ENCODE measurements at regions not wholly inside any gene's neighbourhood (a gene's known extent, or its start where the extent isn't known, plus 50 kb on each side); places are given as distances from the start of the nearest gene placed in this dataset.
A peak's percentile ranks its signal among the peaks of the same experiment; 100 is the strongest.

DNA sequence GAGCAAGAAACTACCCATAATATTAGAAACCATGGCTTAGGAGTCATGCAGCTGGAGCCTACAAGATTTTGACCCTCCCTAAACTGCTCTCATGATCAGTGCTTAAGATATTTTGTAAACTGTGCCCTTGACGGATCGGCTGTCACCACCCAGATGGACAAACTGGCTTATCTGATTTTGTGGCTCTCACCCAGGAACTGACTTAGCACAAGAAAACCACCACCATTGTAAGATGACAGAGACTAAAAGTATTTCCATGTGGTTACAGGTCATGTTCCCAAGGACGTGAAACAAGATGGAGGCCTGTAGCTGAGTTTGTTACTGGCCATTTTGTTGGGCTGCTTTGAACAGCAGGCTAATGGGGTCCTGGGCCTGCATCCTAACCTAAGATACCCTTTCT lies 940.9 kb downstream of the OTOL1 start:
- no peak for TF ChIP-seq CTCF (IDR thresholded peaks at IDR 0.05; ENCODE audit: low read length, missing control alignments)
- no peak overlapping the region for H3K4me3 ChIP-seq (replicated peaks; ENCODE audit: low read depth, low read length)
- peak; percentile 58 for DNase-seq (ENCODE audit: low read depth)

DNA sequence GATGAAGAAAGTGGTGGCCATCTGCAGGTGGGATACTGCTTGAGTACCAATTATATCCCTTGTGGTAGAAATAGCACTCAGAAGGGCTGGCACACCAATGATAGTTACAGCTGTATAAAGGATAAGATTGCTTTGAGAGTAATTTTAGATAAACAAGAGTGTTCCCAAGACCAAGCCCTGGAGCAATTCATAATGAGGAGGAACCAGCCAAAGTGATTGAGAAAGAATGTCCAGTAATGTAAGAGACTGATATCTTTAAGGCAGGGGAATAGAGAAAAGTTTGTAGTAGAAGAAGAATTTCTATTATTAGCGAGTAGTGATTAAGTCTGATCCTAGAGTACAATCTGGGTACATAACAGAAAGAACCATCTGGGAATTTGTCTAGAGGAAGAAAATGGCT lies 945.1 kb downstream of the OTOL1 start:
- DNase-seq (ENCODE audit: low read depth) = peak; percentile 31
- TF ChIP-seq CTCF (IDR thresholded peaks at IDR 0.05; ENCODE audit: low read length, missing control alignments) = no peak
- H3K4me3 ChIP-seq (replicated peaks; ENCODE audit: low read depth, low read length) = no peak overlapping the region

GRCh38 chr3:162443376-162443775 lies 946.8 kb downstream of the OTOL1 start:
- no peak overlapping the region for H3K4me3 ChIP-seq (replicated peaks; ENCODE audit: low read depth, low read length)

DNA sequence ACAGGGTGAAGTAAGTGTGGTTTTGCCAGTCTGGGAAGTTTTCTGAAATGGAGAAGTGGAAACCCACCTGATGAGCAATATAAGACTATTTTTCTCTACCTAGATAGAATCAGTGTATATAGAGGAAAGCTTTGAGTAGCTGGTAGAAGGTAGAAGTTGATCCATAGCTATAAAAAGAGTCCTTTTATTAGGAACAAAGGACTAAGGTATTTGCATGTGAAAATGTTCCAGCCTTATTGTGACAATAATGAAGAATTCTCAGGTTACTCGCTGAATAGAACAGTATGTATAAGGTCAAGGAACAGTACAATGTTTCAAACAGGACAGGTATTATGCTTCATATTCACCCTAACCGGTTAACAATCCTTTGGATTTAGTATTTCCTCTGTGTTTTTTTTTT lies 972.2 kb downstream of the OTOL1 start:
- no peak overlapping the region for H3K4me3 ChIP-seq (replicated peaks; ENCODE audit: low read depth, low read length)
- DNase-seq (ENCODE audit: low read depth) = no peak
- no peak for TF ChIP-seq CTCF (IDR thresholded peaks at IDR 0.05; ENCODE audit: low read length, missing control alignments)

More at GRCh38 chr3:162443376-162443775, 946.8 kb downstream of the OTOL1 start:
- DNase-seq (ENCODE audit: low read depth) = no peak
- TF ChIP-seq CTCF (IDR thresholded peaks at IDR 0.05; ENCODE audit: low read length, missing control alignments) = no peak

DNA sequence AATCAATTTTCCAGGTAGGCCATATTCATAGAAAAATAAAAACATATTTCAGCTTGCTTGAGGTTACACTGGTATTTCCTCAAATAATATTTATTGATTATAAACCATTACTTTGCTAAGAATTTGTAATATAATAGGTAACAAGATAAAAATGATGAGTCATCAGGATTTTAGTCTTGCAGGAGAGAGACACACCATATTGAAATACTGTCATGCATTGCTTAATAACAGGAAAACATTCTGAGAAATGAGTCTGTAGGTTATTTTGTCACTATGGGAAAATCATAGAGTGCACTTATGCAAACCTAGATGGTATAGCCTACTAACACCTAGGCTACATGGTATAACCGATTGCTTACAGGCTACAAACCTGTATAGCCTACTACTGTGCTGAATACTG lies 990.5 kb downstream of the OTOL1 start:
- no peak overlapping the region for H3K4me3 ChIP-seq (replicated peaks; ENCODE audit: low read depth, low read length)
- TF ChIP-seq CTCF (IDR thresholded peaks at IDR 0.05; ENCODE audit: low read length, missing control alignments) = no peak
- DNase-seq (ENCODE audit: low read depth) = peak; percentile 35

- TF ChIP-seq CTCF (IDR thresholded peaks at IDR 0.05; ENCODE audit: low read length, missing control alignments) = peak; percentile 35
- H3K4me3 ChIP-seq (replicated peaks; ENCODE audit: low read depth, low read length) = no peak overlapping the region
- DNase-seq (ENCODE audit: low read depth) = peak; percentile 56
Observed at GRCh38 chr3:162489853-162490252, 993.2 kb downstream of the OTOL1 start.

- peak; percentile 18 for DNase-seq (ENCODE audit: low read depth)
- no peak for TF ChIP-seq CTCF (IDR thresholded peaks at IDR 0.05; ENCODE audit: low read length, missing control alignments)
- H3K4me3 ChIP-seq (replicated peaks; ENCODE audit: low read depth, low read length) = no peak overlapping the region
Observed at GRCh38 chr3:162491952-162492351, 995.3 kb downstream of the OTOL1 start.
